Left lung (tissue), 4 donors: ENCODE measurements at regions not wholly inside any gene's neighbourhood (a gene's known extent, or its start where the extent isn't known, plus 50 kb on each side); places are given as distances from the start of the nearest gene placed in this dataset.
A peak's percentile ranks its signal among the peaks of the same experiment; 100 is the strongest.

ENCODE experiments used
- ATAC-seq: fragments of 200-7000 bp; cut with Tn5 transposase; one replicate; pipeline ENCODE4 v1.9.1; 2020; ENCODE audit warnings: moderate library complexity
- DNase-seq, 4 donors: peaks; one replicate each; pipeline ENCODE4 v3.0.0-alpha.2; 2013 to 2020
- H3K27ac ChIP-seq, 2 donors: fragments of 200-600 bp; sonication (generic) in 1 of 2; one replicate each; pipeline versions ENCODE4 v1.5.0 to v1.8.0; 2020 to 2021
- H3K27me3 ChIP-seq, 2 donors: fragments of 200-600 bp; sonication (generic) in 1 of 2; one replicate each; pipeline versions ENCODE4 v1.5.0 to v1.8.0; 2020 to 2021
- H3K36me3 ChIP-seq, 2 donors: fragments of 200-600 bp; sonication (generic) in 1 of 2; one replicate each; pipeline versions ENCODE4 v1.5.0 to v1.8.0; 2020 to 2021
- H3K4me1 ChIP-seq, 2 donors: fragments of 200-600 bp; one replicate each; pipeline ENCODE4 v1.8.0; 2021
- H3K4me3 ChIP-seq, 2 donors: fragments of 200-600 bp; sonication (generic) in 1 of 2; one replicate each; pipeline versions ENCODE4 v1.5.0 to v1.8.0; 2020 to 2021; ENCODE audit warnings: mild to moderate bottlenecking in 1 of 2
- H3K9me3 ChIP-seq, 2 donors: fragments of 200-600 bp; sonication (generic) in 1 of 2; one replicate each; pipeline versions ENCODE4 v1.5.0 to v1.8.0; 2020 to 2021
- CTCF ChIP-seq, 2 donors: fragments of 200-600 bp; sonication (generic) in 1 of 2; IDR thresholded peaks; one replicate each; pipeline versions ENCODE4 v1.5.0 to v1.8.0; 2021; ENCODE audit warnings: antibody characterized with exemption in 2 of 2
- intact Hi-C, 2 donors: fragments of 100-400 bp; cut with DNase I; formaldehyde crosslinking; loops; one replicate each; pipeline versions ENCODE4 v1.11.2 to v1.14.2; 2022
- donor health status: DM: no; HTN: yes; CAD: no.
- donor health status: DM: no; HTN: no; CAD: no.

- intact Hi-C loops: no loop called here
- no peaks in the 10 kb centered on the region for H3K4me1 ChIP-seq
- ATAC-seq (no peak), DNase-seq (no peak)
- H3K27ac ChIP-seq: no peak overlapping the region
- H3K36me3 ChIP-seq: no peaks in the 10 kb centered on the region
- H3K4me3 ChIP-seq: no peak overlapping the region
- H3K27me3 ChIP-seq: no peaks in the 10 kb centered on the region
- no peak for TF ChIP-seq CTCF (IDR thresholded peaks at IDR 0.05)
- no peaks in the 10 kb centered on the region for H3K9me3 ChIP-seq
Measured at GRCh38 chr10:94199565-94199964, 163.2 kb downstream of the NOC3L start.

- intact Hi-C loops: no loop called here
- no peaks in the 10 kb centered on the region for H3K36me3 ChIP-seq
- no peak for ATAC-seq
- no peaks in the 10 kb centered on the region for H3K4me1 ChIP-seq
- H3K27me3 ChIP-seq: no peaks in the 10 kb centered on the region
- no peak overlapping the region for H3K4me3 ChIP-seq
- no peak overlapping the region for H3K27ac ChIP-seq
- no peaks in the 10 kb centered on the region for H3K9me3 ChIP-seq
- TF ChIP-seq CTCF (IDR thresholded peaks at IDR 0.05): no peak
- DNase-seq: no peak
Measured at GRCh38 chr10:94200146-94200837, 162.4 kb downstream of the NOC3L start.

GRCh38 chr10:94205396-94205831 lies 157.3 kb downstream of the NOC3L start:
- Histone ChIP-seq H3K27ac (no peak overlapping the region), H3K4me3 (no peak overlapping the region), H3K9me3 (no peaks in the 10 kb centered on the region), H3K4me1 (no peaks in the 10 kb centered on the region), H3K27me3 (no peaks in the 10 kb centered on the region), H3K36me3 (no peaks in the 10 kb centered on the region)
- intact Hi-C loops: no loop called here
- ATAC-seq (peak; percentile 54), DNase-seq (peak in 2 of 4 donors; percentile 35 to 53)
- no peak for TF ChIP-seq CTCF (IDR thresholded peaks at IDR 0.05)

- intact Hi-C loops: no loop called here
- Histone ChIP-seq H3K9me3 (no peaks in the 10 kb centered on the region), H3K36me3 (no peaks in the 10 kb centered on the region), H3K27ac (no peak overlapping the region), H3K4me3 (no peak overlapping the region), H3K27me3 (no peaks in the 10 kb centered on the region), H3K4me1 (no peaks in the 10 kb centered on the region)
- no peak for TF ChIP-seq CTCF (IDR thresholded peaks at IDR 0.05)
- ATAC-seq (no peak), DNase-seq (no peak)
Measured at GRCh38 chr10:94206176-94206575, 156.6 kb downstream of the NOC3L start.

GRCh38 chr10:94208315-94208714 lies 154.4 kb downstream of the NOC3L start:
- ATAC-seq (no peak), DNase-seq (no peak)
- H3K27me3 ChIP-seq: no peaks in the 10 kb centered on the region
- intact Hi-C loops: no loop called here
- H3K4me3 ChIP-seq: no peak overlapping the region
- H3K4me1 ChIP-seq: no peaks in the 10 kb centered on the region
- H3K36me3 ChIP-seq: no peaks in the 10 kb centered on the region
- H3K9me3 ChIP-seq: no peaks in the 10 kb centered on the region
- H3K27ac ChIP-seq: no peak overlapping the region
- no peak for TF ChIP-seq CTCF (IDR thresholded peaks at IDR 0.05)
